ENCODE measurements at regions not wholly inside any gene's neighbourhood (a gene's known extent, or its start where the extent isn't known, plus 50 kb on each side); places are given as distances from the start of the nearest gene placed in this dataset.

- TF ChIP-seq EZH2 (IDR thresholded peaks at IDR 0.05) (no peak), CTCF (IDR thresholded peaks at IDR 0.05) (no peak)
- Histone ChIP-seq H3K79me2 (ENCODE audit: low read depth) (no peaks in the 10 kb centered on the region), H3K27ac (no peak overlapping the region), H4K20me1 (ENCODE audit: low read depth) (no peaks in the 10 kb centered on the region), H3F3A (ENCODE audit: low read depth) (no peaks in the 10 kb centered on the region), H3K9me3 (ENCODE audit: low read depth) (no peaks in the 10 kb centered on the region), H3K4me3 (no peak overlapping the region), H2AFZ (replicated peaks) (no peak overlapping the region), H3K4me1 (no peaks in the 10 kb centered on the region), H3K27me3 (no peaks in the 10 kb centered on the region), H3K36me3 (no peaks in the 10 kb centered on the region), H3K4me2 (no peak overlapping the region), H3K9ac (no peak overlapping the region)
- Mint-ChIP-seq H3K27ac (no peak overlapping the region), H3K9me3 (no peaks in the 10 kb centered on the region), H3K4me1 (peaks cover under 1% of the 10 kb centered on the region), H3K27me3 (ENCODE audit: insufficient read depth, low read depth) (no peaks in the 10 kb centered on the region), H3K36me3 (no peaks in the 10 kb centered on the region), H3K4me3 (no peak overlapping the region)
- DNase-seq (ENCODE audit: low spot score), result no peak
Observed at GRCh38 chr2:151091583-151091982, 170.1 kb downstream of the RBM43 start.

GRCh38 chr2:151087377-151087776, 174.3 kb downstream of the RBM43 start:
- Histone ChIP-seq H3K9me3 (ENCODE audit: low read depth) (no peaks in the 10 kb centered on the region), H3K36me3 (no peaks in the 10 kb centered on the region), H3K79me2 (ENCODE audit: low read depth) (no peaks in the 10 kb centered on the region), H3K4me2 (no peak overlapping the region), H3K9ac (no peak overlapping the region), H2AFZ (replicated peaks) (no peak overlapping the region), H3F3A (ENCODE audit: low read depth) (no peaks in the 10 kb centered on the region), H3K27ac (no peak overlapping the region), H4K20me1 (ENCODE audit: low read depth) (no peaks in the 10 kb centered on the region), H3K27me3 (no peaks in the 10 kb centered on the region), H3K4me3 (no peak overlapping the region), H3K4me1 (no peaks in the 10 kb centered on the region)
- TF ChIP-seq CTCF (IDR thresholded peaks at IDR 0.05) (no peak), EZH2 (IDR thresholded peaks at IDR 0.05) (no peak)
- Mint-ChIP-seq H3K4me3 (no peak overlapping the region), H3K27me3 (ENCODE audit: insufficient read depth, low read depth) (no peaks in the 10 kb centered on the region), H3K9me3 (no peaks in the 10 kb centered on the region), H3K36me3 (no peaks in the 10 kb centered on the region), H3K4me1 (no peaks in the 10 kb centered on the region), H3K27ac (no peak overlapping the region)
- DNase-seq (ENCODE audit: low spot score), result no peak

GRCh38 chr2:151085181-151085611, 176.5 kb downstream of the RBM43 start:
- Histone ChIP-seq H3K27ac (no peak overlapping the region), H3F3A (ENCODE audit: low read depth) (no peaks in the 10 kb centered on the region), H3K36me3 (no peaks in the 10 kb centered on the region), H3K9me3 (ENCODE audit: low read depth) (no peaks in the 10 kb centered on the region), H3K4me2 (no peak overlapping the region), H3K4me1 (no peaks in the 10 kb centered on the region), H3K9ac (no peak overlapping the region), H3K79me2 (ENCODE audit: low read depth) (no peaks in the 10 kb centered on the region), H3K27me3 (no peaks in the 10 kb centered on the region), H2AFZ (replicated peaks) (no peak overlapping the region), H4K20me1 (ENCODE audit: low read depth) (no peaks in the 10 kb centered on the region), H3K4me3 (no peak overlapping the region)
- H3K27me3 Mint-ChIP-seq (ENCODE audit: insufficient read depth, low read depth), result no peaks in the 10 kb centered on the region
- H3K27ac Mint-ChIP-seq, result no peak overlapping the region
- H3K4me1 Mint-ChIP-seq, result no peaks in the 10 kb centered on the region
- no peak for TF ChIP-seq CTCF (IDR thresholded peaks at IDR 0.05)
- no peak for TF ChIP-seq EZH2phosphoT487 (IDR thresholded peaks at IDR 0.05)
- TF ChIP-seq EZH2 (IDR thresholded peaks at IDR 0.05), result no peak
- H3K4me3 Mint-ChIP-seq, result no peak overlapping the region
- H3K36me3 Mint-ChIP-seq, result no peaks in the 10 kb centered on the region
- H3K9me3 Mint-ChIP-seq, result no peaks in the 10 kb centered on the region
- no peak for DNase-seq (ENCODE audit: low spot score)
